Non-pigmented ciliary epithelial cell (primary cell): ENCODE measurements at regions not wholly inside any gene's neighbourhood (a gene's known extent, or its start where the extent isn't known, plus 50 kb on each side); places are given as distances from the start of the nearest gene placed in this dataset.

Experiments used
- DNase-seq: peaks from one replicate; pipeline ENCODE4 v3.0.0-alpha.2; 2010; ENCODE audit warnings: low read depth

DNA sequence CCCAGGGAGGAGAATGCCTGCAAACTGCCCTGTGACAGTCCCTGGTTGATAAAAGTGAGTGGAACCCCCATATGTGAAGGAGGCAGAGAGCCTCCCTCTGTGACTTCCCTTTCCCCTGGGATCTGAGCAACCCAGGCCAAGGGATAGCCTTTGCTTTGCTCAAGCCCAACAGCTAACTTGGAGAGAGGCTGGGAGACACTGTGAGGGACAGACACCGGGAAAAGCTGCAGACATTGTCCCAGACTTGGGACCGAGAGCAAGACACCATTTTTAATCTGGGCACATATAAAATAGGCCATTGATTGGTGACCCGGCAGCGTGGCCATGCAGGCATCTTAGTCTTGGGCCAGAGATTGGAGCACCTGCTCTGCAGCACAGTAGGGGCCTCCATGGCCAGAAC is 96.1 kb upstream of the SALL3 start:
- DNase-seq: no peak

DNA sequence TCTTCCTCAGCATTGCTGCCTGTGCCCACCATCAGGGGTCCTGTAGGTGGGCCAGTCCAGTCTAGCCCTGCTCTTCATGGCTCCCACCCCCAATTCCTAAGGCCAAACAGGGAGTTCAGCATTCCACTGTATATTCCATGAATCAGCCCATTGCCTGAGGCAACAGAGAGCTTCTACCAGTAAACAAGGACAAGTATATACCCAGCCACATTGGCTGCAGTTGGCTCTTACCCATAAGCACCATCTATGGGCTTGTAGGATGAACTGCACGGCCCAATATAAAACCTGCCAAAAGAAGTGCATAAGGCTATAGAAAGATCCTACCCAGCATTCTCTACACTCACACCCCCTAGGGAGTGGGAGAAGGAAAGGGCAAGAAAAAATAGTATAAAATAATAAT is 95.1 kb upstream of the SALL3 start:
- no peak for DNase-seq

DNA sequence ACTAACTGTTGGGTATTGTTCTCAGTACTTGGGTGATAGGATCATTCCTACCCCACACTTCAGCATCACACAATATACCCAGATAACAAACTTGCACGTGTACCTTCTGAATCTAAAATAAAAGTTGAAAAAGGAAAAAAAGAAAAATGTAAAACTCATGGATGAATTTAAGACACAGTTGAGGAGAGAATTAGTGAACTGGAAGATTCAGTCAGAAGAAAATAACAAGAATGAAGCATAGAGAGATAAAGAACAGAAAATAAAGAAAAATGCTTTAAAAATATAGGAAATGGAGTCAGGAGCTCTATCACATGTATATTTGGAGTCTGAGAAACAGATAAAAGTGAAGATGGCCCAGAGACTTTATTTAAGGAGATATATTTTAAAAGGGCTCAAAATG is 90.4 kb upstream of the SALL3 start:
- no peak for DNase-seq

DNA sequence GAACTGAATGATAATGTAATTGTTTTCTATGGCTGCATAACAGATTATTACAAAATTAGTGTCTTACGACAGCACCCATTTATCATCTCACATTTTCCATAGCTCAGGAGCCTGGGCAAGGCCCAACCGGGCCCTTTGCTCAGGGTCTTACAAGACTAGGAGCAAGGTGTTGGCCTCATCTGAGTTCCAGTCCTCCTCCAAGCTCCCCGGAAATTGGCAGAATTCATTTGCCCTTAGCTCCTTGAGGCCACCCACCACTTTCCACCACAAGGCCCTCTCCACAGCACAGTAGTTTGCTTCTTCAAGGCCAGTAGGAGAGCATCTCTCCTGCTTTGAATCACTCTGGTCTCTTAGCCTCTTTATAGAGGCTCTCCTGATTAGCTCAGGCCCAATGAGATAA is 89.2 kb upstream of the SALL3 start:
- DNase-seq: no peak

DNA sequence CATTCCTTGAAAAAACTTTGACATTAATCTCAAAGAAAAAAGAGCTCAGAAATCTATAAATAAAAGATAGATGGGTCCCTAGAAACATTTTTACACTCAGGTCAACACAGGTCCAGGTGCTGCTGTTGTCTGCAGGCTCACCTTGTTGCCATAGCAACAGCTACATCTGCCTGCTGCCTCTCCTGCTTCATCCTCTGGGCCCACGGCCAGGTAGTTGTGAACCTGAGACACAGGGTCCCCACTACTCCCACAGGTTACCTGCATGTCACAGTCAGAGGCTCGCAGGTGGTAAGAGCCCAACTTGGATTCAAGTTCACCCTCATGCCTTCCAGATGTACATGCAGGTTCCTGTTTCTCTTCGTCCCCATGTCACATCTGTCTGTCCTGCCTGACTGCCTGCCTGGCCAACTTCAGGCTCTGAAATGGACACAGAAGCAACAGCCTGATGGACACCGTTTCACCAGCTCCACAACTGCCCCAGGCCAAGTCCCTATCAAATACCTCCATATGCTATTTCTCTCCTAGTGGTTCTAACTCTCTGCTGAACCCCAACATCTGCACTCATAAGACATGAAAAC is 88.3 kb upstream of the SALL3 start:
- DNase-seq: no peak

DNA sequence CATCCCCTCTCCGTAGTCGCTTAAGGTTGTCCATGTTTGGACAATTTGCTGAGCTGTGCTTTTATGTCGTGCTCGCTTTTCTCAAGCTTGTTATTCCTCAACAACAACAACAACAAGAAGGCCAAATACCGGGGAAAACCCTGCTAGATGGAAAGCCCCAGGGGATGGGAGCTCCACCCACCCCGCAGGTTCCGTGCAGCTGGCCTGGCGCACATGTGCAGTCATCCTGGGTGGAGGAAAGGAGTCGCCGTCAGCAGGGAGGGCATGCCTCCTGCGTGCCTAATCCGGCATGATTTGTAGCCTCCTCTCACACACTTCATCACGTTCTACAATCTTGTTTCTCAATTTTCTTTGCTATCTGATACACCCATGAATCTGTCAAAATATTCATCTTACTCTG is 87.4 kb upstream of the SALL3 start:
- no peak for DNase-seq

DNA sequence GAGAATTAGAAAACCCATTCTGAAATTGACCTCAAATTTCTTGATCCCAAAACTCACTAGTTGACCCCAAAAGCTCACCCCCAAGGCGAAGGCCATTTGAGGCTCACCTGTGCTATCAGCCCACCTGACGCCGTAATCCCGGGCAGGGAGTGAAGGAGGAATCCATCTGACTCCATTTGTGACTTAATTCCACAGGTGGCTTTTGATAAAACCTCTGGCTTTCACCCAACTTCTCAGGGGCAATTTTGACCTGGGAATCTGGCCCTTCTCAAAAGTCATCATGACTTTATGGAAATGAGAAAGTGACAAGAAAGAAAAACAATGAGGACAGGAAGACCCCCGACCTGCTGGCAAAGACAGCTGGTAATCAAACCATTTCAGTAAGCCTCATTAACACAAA is 86.9 kb upstream of the SALL3 start:
- no peak for DNase-seq

DNA sequence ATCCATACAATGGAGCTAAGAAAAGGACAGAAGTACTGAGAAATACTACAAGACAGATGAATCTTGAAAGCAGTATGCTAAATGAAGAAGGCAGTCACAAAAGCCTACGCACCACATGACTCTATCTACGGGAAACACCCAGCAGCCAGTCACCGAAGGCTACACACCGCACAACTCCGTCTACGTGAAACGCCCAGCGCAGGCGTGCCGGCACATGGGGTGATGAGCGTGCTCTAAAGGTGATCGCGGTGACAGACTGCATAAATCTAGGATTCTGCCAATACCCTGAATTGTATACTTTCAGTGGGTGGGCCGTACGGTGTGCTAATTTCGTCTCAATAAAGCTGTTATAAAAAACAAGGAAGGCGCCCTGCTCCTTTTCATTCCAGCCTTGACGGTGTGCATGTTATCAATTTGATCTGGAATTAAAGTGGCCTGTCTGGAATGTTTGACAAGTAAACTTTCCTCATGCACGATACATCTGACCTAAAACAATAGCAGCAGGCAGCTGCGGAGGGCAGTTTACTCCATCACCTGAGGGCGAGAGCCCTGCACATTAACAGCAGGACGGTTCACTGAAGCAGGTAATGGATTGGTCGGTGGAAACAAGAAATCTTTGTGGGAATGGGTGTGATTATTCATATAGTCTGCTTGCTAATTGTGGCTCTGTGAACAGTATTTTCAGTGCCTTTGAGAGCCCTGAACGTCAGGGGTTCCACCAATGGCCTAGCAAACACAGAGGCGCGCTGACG is 86.2 kb upstream of the SALL3 start:
- DNase-seq: no peak

DNA sequence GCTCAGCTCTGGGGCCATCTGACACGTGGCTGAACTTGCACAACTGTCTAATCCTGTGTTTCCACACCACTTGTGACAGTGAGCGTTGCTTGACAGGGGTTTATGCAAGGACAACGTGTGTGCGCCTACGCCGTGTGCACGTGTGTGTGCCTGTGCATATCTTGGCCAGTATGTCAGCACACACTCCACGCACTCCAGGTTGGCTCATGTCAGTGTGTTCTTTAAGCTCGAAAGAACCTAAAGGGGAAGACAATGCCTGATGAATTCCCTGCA is 85.6 kb upstream of the SALL3 start:
- no peak for DNase-seq

DNA sequence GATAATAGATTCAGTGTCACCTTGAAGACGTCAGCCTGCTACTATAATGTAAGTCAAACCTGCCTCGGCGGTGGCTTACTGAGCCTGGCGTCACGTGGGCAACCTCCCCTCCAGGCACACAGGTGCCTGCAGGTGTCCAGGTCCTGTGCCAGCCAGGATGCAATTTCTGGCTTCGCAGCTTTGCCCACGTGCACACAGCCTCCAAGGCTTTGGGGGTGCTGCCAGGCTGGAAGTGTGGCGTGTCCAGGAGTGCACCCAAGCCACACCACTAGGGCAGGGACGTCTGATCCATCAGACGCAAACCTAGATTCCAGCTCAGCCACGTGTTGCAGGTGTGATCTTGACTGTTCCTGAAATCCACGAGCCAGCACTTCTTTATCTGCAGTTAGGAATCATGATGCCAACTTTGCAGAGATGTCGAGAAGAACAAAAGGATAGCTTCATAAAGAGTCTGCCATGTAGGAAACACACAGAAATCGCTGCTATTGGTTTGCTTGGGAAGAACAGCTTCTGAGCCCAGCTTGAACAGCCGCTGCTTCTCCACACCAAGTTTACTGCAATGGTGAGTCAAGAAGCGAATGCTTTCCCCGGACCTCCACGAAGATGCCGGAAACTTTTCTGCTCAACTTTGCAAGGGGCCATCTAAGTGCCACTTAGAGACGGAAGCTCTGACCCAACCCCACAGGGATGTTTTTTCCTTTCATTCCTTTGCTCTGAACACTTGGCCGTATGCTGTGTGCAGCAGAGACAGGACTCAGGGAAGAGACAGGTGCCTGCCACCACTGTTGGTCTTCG is 84.2 kb upstream of the SALL3 start:
- DNase-seq: no peak

DNA sequence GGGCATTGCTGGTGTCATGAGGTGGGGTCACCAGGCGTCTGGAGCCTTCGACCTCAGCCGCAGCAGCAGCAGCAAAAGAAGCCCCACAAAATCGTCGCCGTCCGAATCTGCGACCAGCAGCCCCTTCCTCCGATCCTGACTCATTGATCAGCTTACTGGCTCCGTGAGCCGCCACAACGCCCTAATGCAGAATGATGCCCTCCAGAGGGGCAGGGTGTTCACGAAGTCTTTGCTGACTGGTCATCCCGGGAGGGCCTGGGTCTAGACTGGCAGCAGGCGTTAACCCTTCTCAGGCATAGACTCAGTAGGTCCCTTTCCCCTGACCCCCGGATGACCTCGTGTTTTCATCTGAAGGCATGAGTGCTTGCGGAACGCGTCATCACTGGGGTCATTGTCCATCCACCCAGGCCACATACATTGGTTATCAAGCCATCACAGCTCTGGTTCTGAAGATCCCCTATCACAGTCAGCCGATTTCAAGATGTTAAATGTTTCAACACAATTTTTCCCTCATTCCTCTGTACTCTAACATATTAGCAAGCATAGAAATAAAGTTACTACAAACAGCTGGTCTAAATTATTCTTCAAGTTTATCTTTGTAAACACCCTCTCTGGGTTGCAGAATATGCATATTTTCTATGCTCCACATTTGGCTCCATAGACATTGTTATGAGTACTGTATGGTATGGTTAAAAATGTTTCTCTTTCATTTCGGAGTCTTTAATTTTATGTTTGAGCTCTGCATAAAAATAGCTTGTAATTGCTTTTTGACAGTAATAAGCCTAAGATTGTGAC is 83.3 kb upstream of the SALL3 start:
- no peak for DNase-seq

DNA sequence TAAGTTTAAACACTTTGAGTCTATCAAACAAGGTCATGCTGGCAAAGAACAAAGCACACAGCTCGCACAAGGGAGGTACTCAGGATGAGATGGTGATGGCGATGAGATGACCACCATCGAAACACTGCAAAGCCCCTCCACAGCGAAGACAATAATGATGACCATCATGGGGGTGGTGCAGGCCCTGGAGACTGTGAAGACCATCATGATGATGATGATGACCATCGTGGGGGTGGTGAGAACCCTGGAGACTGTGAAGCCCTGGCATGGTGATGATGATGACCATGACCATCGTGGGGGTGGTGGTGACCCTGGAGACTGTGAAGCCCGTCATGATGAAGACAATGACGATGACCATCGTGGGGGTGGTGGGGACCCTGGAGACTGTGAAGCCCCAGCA is 81.6 kb upstream of the SALL3 start:
- no peak for DNase-seq

DNA sequence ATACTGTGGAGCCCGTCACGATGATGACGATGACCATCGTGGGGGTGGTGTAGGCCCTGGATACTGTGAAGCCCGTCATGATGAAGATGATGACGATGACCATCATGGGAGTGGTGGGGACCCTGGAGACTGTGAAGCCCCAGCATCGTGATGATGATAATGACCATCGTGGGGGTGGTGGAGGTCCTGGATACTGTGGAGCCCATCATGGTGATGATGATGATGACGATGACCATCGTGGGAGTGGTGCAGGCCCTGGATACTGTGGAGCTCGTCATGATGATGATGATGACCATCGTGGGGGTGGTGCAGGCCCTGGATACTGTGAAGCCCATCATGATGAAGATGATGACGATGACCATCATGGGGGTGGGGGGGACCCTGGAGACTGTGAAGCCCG is 81.0 kb upstream of the SALL3 start:
- DNase-seq: no peak

DNA sequence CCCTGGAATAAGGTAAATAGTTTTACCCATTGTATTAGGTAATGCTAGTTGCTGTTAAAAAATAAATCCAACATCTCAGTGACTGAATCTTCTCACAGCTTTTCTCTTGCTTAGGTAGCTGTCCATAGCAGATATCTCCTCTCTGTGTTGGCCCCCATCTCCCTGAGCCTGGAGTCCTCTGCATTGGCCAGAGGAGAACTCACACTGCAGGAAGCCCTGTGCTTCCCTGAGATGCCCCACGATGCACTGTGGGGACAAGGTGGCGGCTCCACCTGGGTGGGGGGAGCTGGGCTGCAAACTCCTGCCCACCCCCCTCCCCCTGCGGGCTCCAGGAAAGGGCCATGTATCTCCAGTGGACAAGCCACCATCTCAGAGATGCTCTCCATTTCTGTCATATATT is 80.4 kb upstream of the SALL3 start:
- no peak for DNase-seq

DNA sequence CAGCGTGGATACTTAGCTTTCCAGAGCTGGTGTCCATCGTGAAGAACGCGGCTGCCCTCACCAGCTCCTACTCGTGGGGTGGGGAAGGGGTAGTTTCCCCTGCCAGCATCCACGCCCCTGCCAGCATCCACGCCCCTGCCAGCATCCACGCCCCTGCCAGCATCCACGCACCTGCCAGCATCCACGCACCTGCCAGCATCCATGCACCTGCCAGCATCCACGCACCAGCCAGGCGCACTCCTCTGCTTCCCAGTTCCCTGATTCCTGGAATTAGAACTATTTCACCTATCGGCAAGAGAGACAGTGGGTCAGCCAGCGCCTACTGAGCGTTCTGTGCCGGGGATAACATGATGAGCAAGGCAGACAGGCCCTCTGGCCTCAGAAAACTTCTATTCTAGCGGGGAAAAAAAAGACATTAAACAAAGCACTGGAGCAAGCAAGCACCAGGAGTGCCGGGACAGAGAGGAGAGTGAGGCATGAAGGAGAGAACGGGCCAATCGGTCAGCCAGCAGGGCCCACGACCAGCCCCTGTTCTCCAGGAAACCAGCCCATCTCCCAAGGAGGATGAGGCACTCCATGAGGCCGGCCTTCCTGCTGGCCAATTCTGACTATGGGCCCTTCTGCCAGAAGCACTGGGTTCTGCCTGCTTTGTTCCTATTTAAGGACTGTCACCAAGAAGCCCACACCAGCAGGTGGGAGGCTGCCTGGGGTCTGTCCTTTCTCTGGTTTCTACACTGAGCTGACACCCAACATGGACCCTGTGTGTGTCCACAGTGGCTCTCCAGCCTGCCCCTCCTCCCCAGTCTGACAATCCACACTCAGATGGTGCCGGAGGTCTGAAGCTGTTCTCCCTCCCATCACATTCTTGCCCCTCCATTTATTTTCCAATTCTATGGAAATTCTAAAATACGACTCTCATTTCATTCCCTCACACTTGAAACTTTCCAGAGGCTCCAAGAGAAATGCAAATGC is 78.4 kb upstream of the SALL3 start:
- no peak for DNase-seq

DNA sequence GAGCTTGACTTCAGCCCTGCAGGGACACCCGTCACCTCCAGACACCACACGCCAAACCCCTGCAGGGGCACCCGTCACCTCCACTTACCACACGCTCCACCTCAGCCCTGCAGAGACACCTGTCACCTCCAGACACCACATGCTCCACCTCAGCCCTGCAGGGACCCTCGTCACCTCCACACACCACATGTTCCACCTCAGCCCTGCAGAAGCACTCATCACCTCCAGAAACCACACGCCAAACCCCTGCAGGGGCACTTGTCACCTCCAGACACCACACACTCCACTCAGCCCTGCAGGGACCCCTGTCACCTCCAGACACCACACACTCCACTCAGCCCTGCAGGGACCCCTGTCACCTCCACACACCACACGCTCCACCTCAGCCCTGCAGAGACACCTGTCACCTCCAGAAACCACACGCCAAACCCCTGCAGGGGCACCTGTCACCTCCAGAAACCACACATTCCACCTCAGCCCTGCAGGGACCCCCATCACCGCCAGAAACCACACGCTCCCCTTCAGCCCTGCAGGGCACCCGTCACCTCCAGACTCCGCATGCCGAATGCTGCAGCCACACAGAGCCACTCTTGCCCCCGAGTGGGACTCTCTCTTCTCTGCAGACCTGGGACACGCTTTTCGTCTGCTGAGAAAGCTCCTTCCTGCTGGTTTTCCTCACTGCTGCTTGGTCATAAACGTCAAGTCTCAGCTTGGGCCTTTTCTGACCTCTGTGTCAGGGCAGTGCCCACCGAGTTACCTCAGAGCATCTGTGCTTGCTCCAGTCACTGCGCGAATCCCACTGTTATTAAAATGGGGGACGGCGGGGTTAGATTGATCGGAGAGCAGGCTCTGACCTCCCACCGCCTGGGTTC is 77.5 kb upstream of the SALL3 start:
- no peak for DNase-seq

DNA sequence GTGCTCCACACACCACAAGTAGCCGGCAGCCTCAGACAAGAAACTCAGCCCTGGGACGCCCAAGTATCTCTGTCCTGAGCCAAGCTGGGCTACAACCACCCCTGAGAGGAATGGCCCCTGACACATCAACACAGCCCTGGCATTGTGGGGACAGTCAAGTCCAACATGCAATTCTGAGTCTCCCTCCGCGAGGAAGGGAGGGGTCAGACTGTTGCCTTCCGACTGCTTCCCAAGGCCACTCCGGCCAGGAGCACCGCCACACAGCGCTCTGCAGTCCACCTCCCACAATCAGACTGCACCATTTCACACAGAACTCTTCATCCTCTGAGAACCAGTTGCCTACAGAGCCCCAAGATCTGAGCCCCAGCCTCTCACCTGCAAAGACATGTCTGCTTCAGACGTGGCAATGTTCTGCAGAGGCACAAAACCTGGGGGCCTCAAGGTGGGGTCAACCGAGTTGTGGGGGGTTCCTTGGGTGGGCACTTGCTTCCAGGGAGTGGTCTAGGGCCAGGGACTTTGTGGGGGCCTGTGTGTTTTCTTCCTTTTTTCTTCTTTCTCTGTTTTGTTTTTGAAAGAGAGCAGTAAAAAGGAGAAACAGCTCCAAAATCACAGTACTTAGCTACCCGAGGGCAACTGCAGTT is 76.7 kb upstream of the SALL3 start:
- DNase-seq: no peak

DNA sequence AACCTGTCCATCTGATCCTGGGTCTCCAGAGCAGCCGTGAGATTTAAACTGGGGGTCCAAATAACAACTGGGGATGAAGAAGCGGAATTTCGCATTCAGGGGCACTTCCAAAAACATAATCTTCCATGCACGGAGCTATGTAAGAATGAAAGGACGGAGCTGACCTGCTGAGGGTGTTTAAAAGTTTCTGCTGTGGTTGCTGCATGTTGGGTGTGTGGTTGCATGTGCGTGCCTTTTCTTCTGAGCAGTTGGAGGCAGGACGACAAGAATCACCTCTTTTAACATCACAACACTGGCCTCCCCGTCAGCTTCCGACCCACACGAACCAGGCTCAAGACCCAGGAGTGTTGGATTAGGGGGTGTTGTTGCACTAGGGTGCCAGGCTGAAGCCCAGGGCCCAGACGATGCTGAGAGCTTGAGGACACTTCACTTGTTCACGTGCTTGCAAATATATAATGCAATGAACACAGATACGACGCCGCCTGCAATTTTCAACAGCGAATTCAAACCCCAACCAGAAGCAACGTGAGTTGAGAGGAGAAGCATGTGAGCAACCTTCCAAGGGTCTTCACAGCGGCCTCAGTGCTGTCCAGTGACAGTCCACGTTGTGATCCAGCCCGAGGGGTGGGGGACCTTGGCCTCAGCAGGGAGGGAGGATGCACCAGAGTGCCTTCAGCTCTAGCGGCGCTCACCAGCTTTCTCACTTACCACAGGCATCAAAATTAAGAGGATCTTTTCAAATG is 76.0 kb upstream of the SALL3 start:
- no peak for DNase-seq

DNA sequence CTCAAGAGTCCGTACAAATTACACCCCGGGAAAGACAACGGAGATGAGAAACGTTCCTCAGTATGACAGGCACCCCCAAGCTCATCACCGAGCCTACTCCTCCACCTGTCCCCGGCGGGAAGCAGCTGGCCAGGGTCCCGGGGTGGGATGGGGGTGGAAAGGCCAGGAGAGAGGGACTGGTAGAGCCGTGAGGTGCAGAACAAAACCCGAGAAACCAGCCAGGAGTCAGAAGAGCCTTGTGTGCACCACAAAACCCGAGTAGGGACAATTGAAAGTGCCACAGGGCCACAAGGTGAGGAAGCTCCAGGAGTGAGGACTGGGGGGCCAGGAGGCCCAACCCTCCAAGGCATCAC is 75.5 kb upstream of the SALL3 start:
- DNase-seq: no peak

DNA sequence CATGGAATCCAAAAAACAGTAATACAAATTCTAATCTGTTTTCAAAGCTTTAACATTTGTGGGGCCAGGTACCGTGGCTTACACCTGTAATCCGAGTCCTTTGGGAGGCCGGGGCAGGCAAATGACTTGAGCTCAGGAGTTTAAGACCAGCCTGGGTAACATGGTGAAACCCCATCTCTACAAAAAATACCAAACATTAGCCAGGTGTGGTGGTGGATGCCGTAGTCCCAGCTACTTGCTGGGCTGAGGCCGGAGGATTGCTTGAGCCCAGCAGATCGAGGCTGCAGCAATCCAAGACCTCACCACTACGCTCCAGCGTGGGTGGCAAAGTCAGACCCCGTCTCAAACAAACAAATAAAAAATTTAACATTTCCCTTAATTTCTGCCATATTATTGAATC is 74.3 kb upstream of the SALL3 start:
- DNase-seq: no peak
